ENCODE measurements at regions not wholly inside any gene's neighbourhood (a gene's known extent, or its start where the extent isn't known, plus 50 kb on each side); places are given as distances from the start of the nearest gene placed in this dataset.
"Not testable (repeated sequence)": the region's sequence is repeated elsewhere in the genome, so short reads cannot be mapped to it uniquely, and the experiment has no call there.

GRCh38 chr1:100597784-100598183 is 59.8 kb downstream of the GPR88 start:
- Histone ChIP-seq H4K91ac (ENCODE audit: insufficient read length, low read depth, low read length) (no peak overlapping the region), H3K4me2 (ENCODE audit: insufficient read depth, insufficient read length, low read length) (no peak overlapping the region), H2BK15ac (ENCODE audit: low read depth, low read length) (no peak overlapping the region), H3K27me3 (ENCODE audit: insufficient read depth, low read length) (no peaks in the 10 kb centered on the region), H3K23ac (ENCODE audit: insufficient read length, low read depth, low read length) (no peak overlapping the region), H2AFZ (ENCODE audit: low read length) (no peak overlapping the region), H3K14ac (ENCODE audit: insufficient read depth, low read length) (no peak overlapping the region), H2BK120ac (ENCODE audit: low read depth, low read length, poor library complexity, severe bottlenecking) (no peak overlapping the region), H3K56ac (ENCODE audit: insufficient read length, low read depth, low read length) (no peak overlapping the region), H3K9ac (ENCODE audit: extremely low read depth, insufficient read length, low read length) (no peak overlapping the region), H3K27ac (ENCODE audit: insufficient read length, low read depth, low read length) (no peak overlapping the region), H3K79me2 (ENCODE audit: insufficient read depth, low read length) (no peaks in the 10 kb centered on the region), H2BK20ac (ENCODE audit: low read depth, low read length, poor library complexity, severe bottlenecking) (no peak overlapping the region), H3K9me3 (ENCODE audit: control insufficient read depth, low read depth, low read length) (no peaks in the 10 kb centered on the region), H3T11ph (ENCODE audit: low read length) (no peak overlapping the region), H3K18ac (ENCODE audit: insufficient read length, low read depth, low read length) (no peak overlapping the region), H2AK5ac (ENCODE audit: insufficient read length, low read length) (no peak overlapping the region), H2BK12ac (ENCODE audit: insufficient read length, low read depth, low read length) (no peak overlapping the region), H2BK5ac (ENCODE audit: insufficient read length, low read length) (no peak overlapping the region), H4K20me1 (ENCODE audit: control insufficient read depth, insufficient read depth, insufficient read length) (no peaks in the 10 kb centered on the region), H3K79me1 (ENCODE audit: insufficient read depth, low read depth, low read length, poor library complexity, severe bottlenecking) (no peaks in the 10 kb centered on the region), H4K8ac (replicated peaks; ENCODE audit: insufficient read length, low read depth, low read length) (no peak overlapping the region), H3K4me1 (ENCODE audit: insufficient read depth, low read length) (no peaks in the 10 kb centered on the region), H3K23me2 (ENCODE audit: insufficient read length, low read depth, low read length, poor library complexity, severe bottlenecking) (no peaks in the 10 kb centered on the region), H4K5ac (ENCODE audit: insufficient read length, low read depth, low read length) (no peak overlapping the region), H3K4ac (ENCODE audit: low read depth, low read length) (no peak overlapping the region)
- TF ChIP-seq CTCF (conservative IDR thresholded peaks at IDR 0.05) = no peak
- H3K9me3 Mint-ChIP-seq = peaks cover 17 to 21% of the 10 kb centered on the region in 2 experiments
- DNase-seq = no peak
- peaks cover 2 to 5% (median 4%) of the 10 kb centered on the region in 3 experiments; a peak in 4 of 7 replicates for H3K36me3 Mint-ChIP-seq (ENCODE audit: insufficient read depth in 1 of 3, low read depth in 3 of 3)
- no peaks in the 10 kb centered on the region for H3K4me1 Mint-ChIP-seq
- WGBS (ENCODE audit: extremely low coverage, insufficient read length, low lambda C conversion rate) = no CpG with 5 or more reads among the region's 4 CpGs
- H3K4me3 Mint-ChIP-seq = no peak overlapping the region
- H3K27me3 Mint-ChIP-seq (ENCODE audit: low read depth) = no peaks in the 10 kb centered on the region; the same call in 1 of the 2 replicates
- H3K27ac Mint-ChIP-seq = no peak overlapping the region

- H4K5ac ChIP-seq (ENCODE audit: insufficient read length, low read depth, low read length); H2AFZ ChIP-seq (ENCODE audit: low read length); H3K79me2 ChIP-seq (ENCODE audit: insufficient read depth, low read length); H3K27ac ChIP-seq (ENCODE audit: insufficient read length, low read depth, low read length); H3K56ac ChIP-seq (ENCODE audit: insufficient read length, low read depth, low read length); H3K23ac ChIP-seq (ENCODE audit: insufficient read length, low read depth, low read length); H2BK15ac ChIP-seq (ENCODE audit: low read depth, low read length); H3K27me3 ChIP-seq (ENCODE audit: insufficient read depth, low read length); H2AK5ac ChIP-seq (ENCODE audit: insufficient read length, low read length); H3K4ac ChIP-seq (ENCODE audit: low read depth, low read length); H3K4me1 ChIP-seq (ENCODE audit: insufficient read depth, low read length); H3K14ac ChIP-seq (ENCODE audit: insufficient read depth, low read length); H2BK120ac ChIP-seq (ENCODE audit: low read depth, low read length, poor library complexity, severe bottlenecking); H3K23me2 ChIP-seq (ENCODE audit: insufficient read length, low read depth, low read length, poor library complexity, severe bottlenecking); H3K4me2 ChIP-seq (ENCODE audit: insufficient read depth, insufficient read length, low read length); H2BK5ac ChIP-seq (ENCODE audit: insufficient read length, low read length); H3K9ac ChIP-seq (ENCODE audit: extremely low read depth, insufficient read length, low read length); H3K27ac Mint-ChIP-seq; H4K8ac ChIP-seq (replicated peaks; ENCODE audit: insufficient read length, low read depth, low read length); H2BK12ac ChIP-seq (ENCODE audit: insufficient read length, low read depth, low read length); DNase-seq; H3K9me3 ChIP-seq (ENCODE audit: control insufficient read depth, low read depth, low read length); H3K18ac ChIP-seq (ENCODE audit: insufficient read length, low read depth, low read length); H3K27me3 Mint-ChIP-seq (ENCODE audit: low read depth); H3T11ph ChIP-seq (ENCODE audit: low read length); H2BK20ac ChIP-seq (ENCODE audit: low read depth, low read length, poor library complexity, severe bottlenecking); H3K79me1 ChIP-seq (ENCODE audit: insufficient read depth, low read depth, low read length, poor library complexity, severe bottlenecking); H4K20me1 ChIP-seq (ENCODE audit: control insufficient read depth, insufficient read depth, insufficient read length); H4K91ac ChIP-seq (ENCODE audit: insufficient read length, low read depth, low read length); H3K4me3 Mint-ChIP-seq; H3K4me1 Mint-ChIP-seq: not testable (repeated sequence)
- no CpG with 5 or more reads among the region's 2 CpGs for WGBS (ENCODE audit: extremely low coverage, insufficient read length, low lambda C conversion rate)
- Mint-ChIP-seq H3K9me3 (peaks cover 32 to 39% of the 10 kb centered on the region in 2 experiments), H3K36me3 (ENCODE audit: insufficient read depth in 1 of 3, low read depth in 3 of 3) (peaks cover 2 to 12% (median 5%) of the 10 kb centered on the region in 3 experiments; a peak in 5 of 7 replicates)
Observed at GRCh38 chr1:100600377-100600776, 62.4 kb downstream of the GPR88 start.

Data from H9 (cell line).